ENCODE measurements at regions not wholly inside any gene's neighbourhood (a gene's known extent, or its start where the extent isn't known, plus 50 kb on each side); places are given as distances from the start of the nearest gene placed in this dataset.

DNA sequence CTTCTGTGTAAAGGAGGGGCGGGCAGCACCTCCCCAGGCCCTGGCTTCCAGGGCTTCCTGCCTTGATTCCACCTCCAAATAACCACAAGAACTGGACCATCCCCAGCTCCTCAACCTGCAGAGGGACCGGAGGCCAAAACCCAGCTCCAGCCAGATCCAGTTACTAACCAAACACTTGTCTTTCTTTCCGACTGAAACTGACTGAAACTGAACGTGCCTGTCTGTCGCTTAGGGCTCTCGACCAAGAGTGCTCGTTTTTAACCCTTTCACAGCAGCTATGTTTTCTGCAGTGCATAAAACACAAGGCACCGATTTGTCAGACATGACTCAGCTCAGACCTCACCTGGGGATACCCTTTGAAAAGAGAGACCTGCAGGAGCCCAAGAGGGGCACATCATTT is 249.9 kb upstream of the SIX2 start:
- no peaks in the 10 kb centered on the region for H3K36me3 ChIP-seq (replicated peaks in 1 of 2; ENCODE audit: control insufficient read depth in 1 of 2, insufficient read depth in 2 of 2, low read length in 2 of 2)
- no peaks in the 10 kb centered on the region for H3K27me3 ChIP-seq (ENCODE audit: control insufficient read depth in 2 of 2, insufficient read depth in 2 of 2, low read length in 2 of 2)
- no peak for DNase-seq
- intact Hi-C loops (cut with micrococcal nuclease), result no loop called here
- no peaks in the 10 kb centered on the region for H3K79me2 ChIP-seq (ENCODE audit: insufficient read depth, low read length)
- Mint-ChIP-seq H3K27me3 (ENCODE audit: low read depth in 3 of 3) (peaks cover 5 to 13% (median 10%) of the 10 kb centered on the region in 3 donors), H3K4me1 (peaks cover 6% of the 10 kb centered on the region), H3K27ac (no peak overlapping the region), H3K36me3 (no peaks in the 10 kb centered on the region), H3K9me3 (no peaks in the 10 kb centered on the region), H3K4me3 (no peak overlapping the region)
- TF ChIP-seq, protein P1, sequence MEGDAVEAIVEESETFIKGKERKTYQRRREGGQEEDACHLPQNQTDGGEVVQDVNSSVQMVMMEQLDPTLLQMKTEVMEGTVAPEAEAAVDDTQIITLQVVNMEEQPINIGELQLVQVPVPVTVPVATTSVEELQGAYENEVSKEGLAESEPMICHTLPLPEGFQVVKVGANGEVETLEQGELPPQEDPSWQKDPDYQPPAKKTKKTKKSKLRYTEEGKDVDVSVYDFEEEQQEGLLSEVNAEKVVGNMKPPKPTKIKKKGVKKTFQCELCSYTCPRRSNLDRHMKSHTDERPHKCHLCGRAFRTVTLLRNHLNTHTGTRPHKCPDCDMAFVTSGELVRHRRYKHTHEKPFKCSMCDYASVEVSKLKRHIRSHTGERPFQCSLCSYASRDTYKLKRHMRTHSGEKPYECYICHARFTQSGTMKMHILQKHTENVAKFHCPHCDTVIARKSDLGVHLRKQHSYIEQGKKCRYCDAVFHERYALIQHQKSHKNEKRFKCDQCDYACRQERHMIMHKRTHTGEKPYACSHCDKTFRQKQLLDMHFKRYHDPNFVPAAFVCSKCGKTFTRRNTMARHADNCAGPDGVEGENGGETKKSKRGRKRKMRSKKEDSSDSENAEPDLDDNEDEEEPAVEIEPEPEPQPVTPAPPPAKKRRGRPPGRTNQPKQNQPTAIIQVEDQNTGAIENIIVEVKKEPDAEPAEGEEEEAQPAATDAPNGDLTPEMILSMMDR (IDR thresholded peaks at IDR 0.05), result no peak
- no peak overlapping the region for H3K9ac ChIP-seq (ENCODE audit: insufficient read depth, low read length, poor library complexity, severe bottlenecking)
- H4K20me1 ChIP-seq (ENCODE audit: insufficient read depth, low read length), result no peaks in the 10 kb centered on the region
- H2AFZ ChIP-seq (ENCODE audit: insufficient read depth, low read depth, low read length, poor library complexity, severe bottlenecking), result no peak overlapping the region
- no peaks in the 10 kb centered on the region for H3K4me1 ChIP-seq (ENCODE audit: control insufficient read depth in 1 of 2, insufficient read depth in 2 of 2, low read length in 2 of 2)
- no peak overlapping the region for H3K27ac ChIP-seq (ENCODE audit: low read depth in 1 of 2, low read length in 2 of 2)
- WGBS (ENCODE audit: insufficient coverage), result 82% methylated on average over 8 of the region's 8 CpGs
- no peak overlapping the region for H3K4me2 ChIP-seq (replicated peaks; ENCODE audit: extremely low read depth, low read length, poor library complexity, severe bottlenecking)
- no peak overlapping the region for H3K4me3 ChIP-seq (replicated peaks in 1 of 3; ENCODE audit: low read depth in 2 of 3, low read length in 3 of 3)
- H3K9me3 ChIP-seq (replicated peaks in 1 of 2; ENCODE audit: control insufficient read depth in 1 of 2, insufficient read depth in 1 of 2, low read length in 2 of 2), result no peaks in the 10 kb centered on the region

GRCh38 chr2:45258311-45258710 is 249.1 kb upstream of the SIX2 start:
- Histone ChIP-seq H3K4me3 (replicated peaks in 1 of 3; ENCODE audit: low read depth in 2 of 3, low read length in 3 of 3) (no peak overlapping the region), H3K27ac (ENCODE audit: low read depth in 1 of 2, low read length in 2 of 2) (no peak overlapping the region), H3K79me2 (ENCODE audit: insufficient read depth, low read length) (no peaks in the 10 kb centered on the region), H2AFZ (ENCODE audit: insufficient read depth, low read depth, low read length, poor library complexity, severe bottlenecking) (no peak overlapping the region), H3K4me2 (replicated peaks; ENCODE audit: extremely low read depth, low read length, poor library complexity, severe bottlenecking) (no peak overlapping the region), H3K36me3 (replicated peaks in 1 of 2; ENCODE audit: control insufficient read depth in 1 of 2, insufficient read depth in 2 of 2, low read length in 2 of 2) (no peaks in the 10 kb centered on the region), H3K9me3 (replicated peaks in 1 of 2; ENCODE audit: control insufficient read depth in 1 of 2, insufficient read depth in 1 of 2, low read length in 2 of 2) (no peaks in the 10 kb centered on the region), H3K9ac (ENCODE audit: insufficient read depth, low read length, poor library complexity, severe bottlenecking) (no peak overlapping the region), H4K20me1 (ENCODE audit: insufficient read depth, low read length) (no peaks in the 10 kb centered on the region), H3K27me3 (ENCODE audit: control insufficient read depth in 2 of 2, insufficient read depth in 2 of 2, low read length in 2 of 2) (no peaks in the 10 kb centered on the region), H3K4me1 (ENCODE audit: control insufficient read depth in 1 of 2, insufficient read depth in 2 of 2, low read length in 2 of 2) (no peaks in the 10 kb centered on the region)
- Mint-ChIP-seq H3K9me3 (no peaks in the 10 kb centered on the region), H3K4me1 (peaks cover 6% of the 10 kb centered on the region), H3K27me3 (ENCODE audit: low read depth in 3 of 3) (peaks cover 5 to 10% (median 6%) of the 10 kb centered on the region in 3 donors), H3K27ac (no peak overlapping the region), H3K4me3 (no peak overlapping the region), H3K36me3 (no peaks in the 10 kb centered on the region)
- WGBS (ENCODE audit: insufficient coverage), result 0% methylated on average over 1 of the region's 7 CpGs
- TF ChIP-seq, protein P1 (IDR thresholded peaks at IDR 0.05), result no peak
- DNase-seq, result no peak
- intact Hi-C loops (cut with micrococcal nuclease), result no loop called here

Data from CD14-positive monocyte (primary cell).